ENCODE measurements at regions not wholly inside any gene's neighbourhood (a gene's known extent, or its start where the extent isn't known, plus 50 kb on each side); places are given as distances from the start of the nearest gene placed in this dataset.

- TF ChIP-seq CTCF (IDR thresholded peaks at IDR 0.05) (no peak), POLR2A (IDR thresholded peaks at IDR 0.05) (no peak)
Observed at GRCh38 chr9:100739666-100740065, 161.8 kb downstream of the CAVIN4 start.

All from thyroid gland (tissue), 4 donors.